Stimulated activated CD4-positive, alpha-beta T cell treated with anti-CD3 and anti-CD28 coated beads, Interleukin-1b, Interleukin-23, amount 100 ng/mL, for 1 hour (primary cell): ENCODE measurements at regions not wholly inside any gene's neighbourhood (a gene's known extent, or its start where the extent isn't known, plus 50 kb on each side); places are given as distances from the start of the nearest gene placed in this dataset.
"Not testable (repeated sequence)": the region's sequence is repeated elsewhere in the genome, so short reads cannot be mapped to it uniquely, and the experiment has no call there.

Experiments
- DNase-seq, 2 donors: peaks; one replicate each; pipeline ENCODE4 v3.0.0-alpha.2; 2020; ENCODE audit warnings: low read depth in 2 of 2

- DNase-seq = no peak
Observed at GRCh38 chr13:88417801-88418200, 746.6 kb downstream of the SLITRK5 start.

- DNase-seq = no peak
Observed at GRCh38 chr13:88424463-88424862, 753.3 kb downstream of the SLITRK5 start.

- DNase-seq = no peak
Observed at GRCh38 chr13:88426661-88427060, 755.5 kb downstream of the SLITRK5 start.

GRCh38 chr13:88429862-88430261 is 758.7 kb downstream of the SLITRK5 start:
- DNase-seq = no peak

GRCh38 chr13:88434953-88435352 is 763.8 kb downstream of the SLITRK5 start:
- no peak for DNase-seq

GRCh38 chr13:88436974-88437373 is 765.8 kb downstream of the SLITRK5 start:
- DNase-seq = no peak

GRCh38 chr13:88450515-88450914 is 779.3 kb downstream of the SLITRK5 start:
- DNase-seq = no peak

- DNase-seq = no peak
Observed at GRCh38 chr13:88456151-88456550, 785.0 kb downstream of the SLITRK5 start.

- DNase-seq = no peak
Observed at GRCh38 chr13:88459331-88459730, 788.2 kb downstream of the SLITRK5 start.

- no peak for DNase-seq
Observed at GRCh38 chr13:88461272-88462009, 790.3 kb downstream of the SLITRK5 start.

GRCh38 chr13:88464851-88465250 is 793.7 kb downstream of the SLITRK5 start:
- DNase-seq = no peak

GRCh38 chr13:88472316-88472715 is 801.1 kb downstream of the SLITRK5 start:
- no peak for DNase-seq

GRCh38 chr13:88483202-88483601 is 812.0 kb downstream of the SLITRK5 start:
- DNase-seq = no peak

GRCh38 chr13:88507909-88508308 is 836.7 kb downstream of the SLITRK5 start:
- DNase-seq = no peak

GRCh38 chr13:88512993-88513392 is 841.8 kb downstream of the SLITRK5 start:
- not testable (repeated sequence) for DNase-seq

GRCh38 chr13:88526186-88526852 is 855.1 kb downstream of the SLITRK5 start:
- no peak for DNase-seq

- DNase-seq = no peak
Observed at GRCh38 chr13:88526853-88527215, 855.7 kb downstream of the SLITRK5 start.

- no peak for DNase-seq
Observed at GRCh38 chr13:88541994-88542393, 870.8 kb downstream of the SLITRK5 start.

GRCh38 chr13:88544836-88545235 is 873.7 kb downstream of the SLITRK5 start:
- DNase-seq = no peak

GRCh38 chr13:88552966-88553365 is 881.8 kb downstream of the SLITRK5 start:
- DNase-seq = no peak

- DNase-seq = no peak
Observed at GRCh38 chr13:88565566-88565965, 894.4 kb downstream of the SLITRK5 start.

- no peak for DNase-seq
Observed at GRCh38 chr13:88585861-88586260, 914.7 kb downstream of the SLITRK5 start.

- no peak for DNase-seq
Observed at GRCh38 chr13:88586263-88586662, 915.1 kb downstream of the SLITRK5 start.

GRCh38 chr13:88590574-88590973 is 919.4 kb downstream of the SLITRK5 start:
- no peak for DNase-seq
